Kidney (tissue), 13 donors: ENCODE measurements at regions not wholly inside any gene's neighbourhood (a gene's known extent, or its start where the extent isn't known, plus 50 kb on each side); places are given as distances from the start of the nearest gene placed in this dataset.
A peak's percentile ranks its signal among the peaks of the same experiment; 100 is the strongest.

Experiments
- DNase-seq, 5 donors: peaks; one replicate each; pipeline ENCODE4 v3.0.0-alpha.2; 2013 to 2020
- FAIRE-seq: peaks from 2 replicates; lab custom pipeline; 2012; peaks lifted over from hg19 to GRCh38; lab: Jason Lieb, UNC
- H3K27ac ChIP-seq, 2 donors: one replicate each; pipeline ENCODE4 v1.7.0; 2013; ENCODE audit warnings: low read depth in 2 of 2, low read length in 2 of 2, inconsistent platforms in 1 of 2
- H3K27me3 ChIP-seq: one replicate; pipeline ENCODE4 v1.7.1; 2013; ENCODE audit warnings: low read length, inconsistent platforms; ENCODE audit not compliant: control insufficient read depth, insufficient read depth
- H3K36me3 ChIP-seq, 3 donors: one replicate each; pipeline versions ENCODE4 v1.7.0 to v1.7.1; 2013; ENCODE audit warnings: low read length in 3 of 3, control low read depth in 1 of 3, inconsistent platforms in 1 of 3; ENCODE audit not compliant: insufficient read depth in 3 of 3, control insufficient read depth in 2 of 3
- H3K4me1 ChIP-seq, 3 donors: one replicate each; pipeline versions ENCODE4 v1.7.0 to v1.7.1; 2013; ENCODE audit warnings: low read length in 3 of 3, inconsistent platforms in 1 of 3, low read depth in 1 of 3; ENCODE audit not compliant: control insufficient read depth in 2 of 3, insufficient read depth in 2 of 3
- H3K4me3 ChIP-seq, 3 donors: one replicate each; pipeline versions ENCODE4 v1.7.0 to v1.8.1; 2013; ENCODE audit warnings: low read length in 3 of 3, control low read depth in 1 of 3, inconsistent platforms in 1 of 3
- H3K9ac ChIP-seq, 3 donors: one replicate each; pipeline versions ENCODE4 v1.7.0 to v1.7.1; 2013; ENCODE audit warnings: low read length in 3 of 3, control low read depth in 1 of 3, inconsistent platforms in 1 of 3
- H3K9me3 ChIP-seq, 3 donors: one replicate each; pipeline versions ENCODE4 v1.7.0 to v1.7.1; 2013; ENCODE audit warnings: low read length in 3 of 3, control low read depth in 1 of 3, inconsistent platforms in 1 of 3; ENCODE audit not compliant: control insufficient read depth in 2 of 3, insufficient read depth in 1 of 3
- CTCF ChIP-seq: IDR thresholded peaks from 3 replicates; pipeline ENCODE4 v1.5.1; 2012; ENCODE audit warnings: mild to moderate bottlenecking, moderate library complexity, borderline replicate concordance; ENCODE audit not compliant: insufficient read depth; ENCODE audit errors: extremely low read depth
- intact Hi-C: fragments of 100-400 bp; cut with DNase I; formaldehyde crosslinking; loops from one replicate; pipeline ENCODE4 v1.11.1; 2022
- donor health status: control.
- donor health status: control.
- donor health status: control.
- donor health status: control.
- donor health status: control.
- donor health status: DM: yes; HTN: yes; CAD: no.
- donor health status: Normal renal cell carcinoma (clear cell type).

DNA sequence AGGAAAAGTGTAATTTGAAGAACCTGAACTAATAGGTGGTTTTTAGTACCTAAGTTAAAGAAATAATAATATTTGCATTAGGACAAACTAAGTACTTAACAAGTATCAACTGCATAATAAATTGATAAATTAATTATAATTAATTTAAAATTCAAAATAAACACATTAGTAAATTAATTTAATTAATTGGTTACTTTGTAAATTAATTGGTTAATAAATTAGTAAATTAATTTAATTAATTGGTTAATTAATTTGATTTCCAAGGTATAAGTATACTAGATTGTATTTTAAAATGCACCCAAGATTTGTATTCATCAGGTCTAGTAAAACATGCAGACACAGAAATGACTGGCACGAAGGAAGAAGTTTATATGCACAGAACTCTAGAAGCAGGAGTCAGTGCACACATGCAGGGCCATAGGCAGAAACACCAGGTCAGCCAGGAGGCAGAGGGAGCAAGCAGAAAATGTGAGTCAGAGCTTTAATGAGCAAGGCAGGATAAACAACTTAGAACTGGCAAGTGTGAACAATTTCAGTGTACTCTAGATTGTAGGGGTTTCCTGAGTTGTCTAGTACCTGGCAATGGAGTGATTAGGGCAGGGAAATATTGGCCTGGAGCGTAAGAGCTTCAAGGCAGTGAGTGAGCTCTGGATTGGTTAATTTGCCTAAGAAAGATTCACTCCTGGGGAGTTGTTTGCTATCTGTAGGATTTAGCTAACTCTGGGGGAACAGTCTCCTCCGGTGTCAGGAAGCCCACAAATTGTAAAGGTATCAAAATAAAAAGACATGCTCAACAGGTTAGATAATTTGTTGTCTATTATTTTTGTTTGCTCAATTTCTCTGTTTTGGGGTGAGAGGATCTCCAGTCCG, 665.7 kb downstream of the MRPL39 start:
- H3K27ac ChIP-seq, result no peak overlapping the region
- DNase-seq (peak in 1 of 5 donors; percentile 39), FAIRE-seq (no peak)
- no peak overlapping the region for H3K4me3 ChIP-seq
- no peaks in the 10 kb centered on the region for H3K9me3 ChIP-seq
- H3K4me1 ChIP-seq, result no peaks in the 10 kb centered on the region
- intact Hi-C loops, result no loop called here
- no peaks in the 10 kb centered on the region for H3K36me3 ChIP-seq
- no peaks in the 10 kb centered on the region for H3K27me3 ChIP-seq
- H3K9ac ChIP-seq, result no peak overlapping the region
- TF ChIP-seq CTCF, result no peak

- no peak overlapping the region for H3K9ac ChIP-seq
- intact Hi-C loops, result no loop called here
- TF ChIP-seq CTCF, result no peak
- H3K27me3 ChIP-seq, result no peaks in the 10 kb centered on the region
- H3K4me3 ChIP-seq, result no peak overlapping the region
- DNase-seq (no peak), FAIRE-seq (no peak)
- H3K27ac ChIP-seq, result no peak overlapping the region
- no peaks in the 10 kb centered on the region for H3K9me3 ChIP-seq
- H3K4me1 ChIP-seq, result no peaks in the 10 kb centered on the region
- no peaks in the 10 kb centered on the region for H3K36me3 ChIP-seq
Measured at GRCh38 chr21:24939291-24939690, 668.0 kb downstream of the MRPL39 start.

DNA sequence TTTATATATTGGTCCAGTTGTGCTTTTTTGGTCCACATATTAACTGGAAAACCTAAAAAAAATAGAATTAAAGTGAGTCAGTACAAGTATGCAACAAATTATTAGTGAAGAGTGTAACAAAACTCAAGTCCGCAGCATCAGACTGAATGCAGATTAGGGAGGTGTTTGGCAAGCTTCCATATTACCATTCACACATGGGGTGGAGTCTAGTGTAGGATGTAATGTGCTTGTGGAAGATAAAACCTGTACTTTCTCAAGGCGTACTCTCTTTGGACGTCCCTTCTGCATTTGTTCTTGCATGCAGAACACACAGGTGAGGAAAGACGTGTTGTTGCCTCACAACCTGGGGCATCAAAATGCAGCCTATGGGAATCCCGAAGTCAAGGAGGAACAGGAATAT, 668.7 kb downstream of the MRPL39 start:
- TF ChIP-seq CTCF, result no peak
- no peak for FAIRE-seq

More for the DNA sequence above, 668.7 kb downstream of the MRPL39 start:
- intact Hi-C loops, result no loop called here
- Histone ChIP-seq H3K9ac (no peak overlapping the region), H3K27me3 (no peaks in the 10 kb centered on the region), H3K27ac (no peak overlapping the region), H3K4me1 (no peaks in the 10 kb centered on the region), H3K4me3 (no peak overlapping the region), H3K9me3 (no peaks in the 10 kb centered on the region), H3K36me3 (no peaks in the 10 kb centered on the region)
- no peak for DNase-seq
